Ammon's horn (tissue), 1 donor: ENCODE measurements at regions not wholly inside any gene's neighbourhood (a gene's known extent, or its start where the extent isn't known, plus 50 kb on each side); places are given as distances from the start of the nearest gene placed in this dataset.

ENCODE experiments used
- DNase-seq: peaks from one replicate; pipeline ENCODE4 v3.0.0-alpha.2; 2016; ENCODE audit warnings: low spot score

DNA sequence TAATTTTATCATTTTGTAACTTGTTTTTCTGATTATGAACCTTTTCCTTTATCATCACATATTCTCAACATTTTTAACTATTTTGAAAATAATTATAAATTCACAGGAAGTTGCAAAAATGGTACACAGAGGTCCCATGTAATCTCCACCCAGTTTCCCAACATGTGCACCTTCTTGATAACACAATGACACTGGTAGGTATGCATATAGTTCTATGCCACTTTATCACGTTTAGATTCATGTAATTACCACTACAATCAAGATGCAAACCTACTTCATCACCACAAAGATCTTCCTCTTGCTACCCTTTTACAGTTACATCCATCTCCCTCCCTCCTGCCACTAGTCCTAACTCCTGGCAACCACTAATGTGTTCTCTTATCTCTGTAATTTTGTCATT, 413.9 kb downstream of the SHQ1 start:
- no peak for DNase-seq

DNA sequence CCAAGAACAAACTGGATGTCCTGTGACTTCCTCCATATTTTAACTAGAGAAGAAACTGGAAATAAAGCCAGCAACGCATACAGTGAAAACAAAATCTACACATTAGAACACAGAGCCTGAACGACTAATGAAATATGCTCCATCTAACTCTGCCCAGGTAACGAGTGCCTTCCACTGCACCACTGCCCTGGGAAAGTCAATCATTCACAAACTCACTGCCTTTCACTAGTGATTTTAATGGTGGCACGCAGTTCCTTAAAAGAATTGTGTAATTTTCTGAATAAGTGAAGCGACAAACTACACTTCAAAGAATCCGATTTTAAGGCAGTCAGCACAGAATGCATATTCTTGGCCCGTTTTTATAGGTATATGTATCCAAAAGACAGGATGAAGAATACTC, 416.0 kb downstream of the SHQ1 start:
- no peak for DNase-seq

- DNase-seq: no peak
Measured at GRCh38 chr3:72429589-72430353, 418.5 kb downstream of the SHQ1 start.

GRCh38 chr3:72428803-72429202, 419.4 kb downstream of the SHQ1 start:
- DNase-seq: no peak

DNA sequence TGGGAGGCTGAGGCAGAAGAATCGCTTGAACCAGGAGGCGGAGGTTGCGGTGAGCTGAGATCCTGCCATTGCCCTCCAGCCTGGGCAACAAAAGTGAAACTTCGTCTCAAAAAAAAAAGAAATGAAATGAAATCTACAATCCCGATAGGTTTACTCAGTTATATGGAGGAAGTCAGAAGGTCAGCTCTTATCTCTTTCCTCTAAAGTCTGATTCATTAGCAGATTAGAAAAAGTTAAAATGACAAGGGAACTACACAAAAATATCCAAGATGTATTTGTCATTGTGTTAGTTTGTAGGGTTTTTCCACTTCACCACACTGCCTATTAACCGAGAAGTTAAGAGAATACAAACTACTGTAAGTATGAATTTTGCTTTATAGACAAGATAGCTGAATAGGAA, 420.6 kb downstream of the SHQ1 start:
- no peak for DNase-seq

DNA sequence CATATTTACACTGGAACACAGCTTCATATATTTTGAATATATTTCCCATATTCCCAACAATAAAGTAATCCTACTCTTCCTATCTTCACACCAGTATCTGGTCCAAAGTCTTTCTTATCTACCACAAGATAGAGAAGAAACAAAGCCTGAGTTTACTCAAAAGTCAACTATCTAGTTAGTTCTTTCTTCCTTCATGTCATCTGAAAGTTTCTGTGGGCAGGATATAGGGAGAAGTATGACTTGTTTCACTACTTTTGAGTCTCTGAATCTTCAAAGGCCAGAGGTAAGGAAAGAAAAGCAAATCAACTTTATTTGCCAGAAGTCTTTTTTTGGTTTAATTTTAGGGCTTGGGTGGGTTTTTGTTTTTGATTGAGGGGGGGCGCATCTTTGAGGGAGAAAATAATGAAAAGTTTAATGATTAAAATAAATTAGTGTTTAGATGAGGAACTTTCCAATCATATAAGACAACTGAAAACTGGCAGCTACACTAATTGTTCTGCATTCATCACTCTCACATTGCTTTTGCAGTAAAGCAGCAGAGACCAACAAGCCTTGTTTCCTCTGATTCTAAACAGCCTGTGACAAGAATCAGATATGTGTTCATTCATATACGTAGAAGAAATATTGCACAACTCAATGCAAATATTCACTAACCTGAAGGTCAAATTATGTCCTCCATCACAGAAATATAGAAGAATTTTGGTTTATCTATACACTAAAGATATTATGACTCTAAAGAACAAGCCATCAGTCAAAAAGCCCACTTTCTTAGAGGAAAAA, 421.4 kb downstream of the SHQ1 start:
- DNase-seq: no peak

GRCh38 chr3:72423643-72424042, 424.6 kb downstream of the SHQ1 start:
- DNase-seq: no peak

- DNase-seq: no peak
Measured at GRCh38 chr3:72421786-72422185, 426.5 kb downstream of the SHQ1 start.

GRCh38 chr3:72421126-72421525, 427.1 kb downstream of the SHQ1 start:
- no peak for DNase-seq

DNA sequence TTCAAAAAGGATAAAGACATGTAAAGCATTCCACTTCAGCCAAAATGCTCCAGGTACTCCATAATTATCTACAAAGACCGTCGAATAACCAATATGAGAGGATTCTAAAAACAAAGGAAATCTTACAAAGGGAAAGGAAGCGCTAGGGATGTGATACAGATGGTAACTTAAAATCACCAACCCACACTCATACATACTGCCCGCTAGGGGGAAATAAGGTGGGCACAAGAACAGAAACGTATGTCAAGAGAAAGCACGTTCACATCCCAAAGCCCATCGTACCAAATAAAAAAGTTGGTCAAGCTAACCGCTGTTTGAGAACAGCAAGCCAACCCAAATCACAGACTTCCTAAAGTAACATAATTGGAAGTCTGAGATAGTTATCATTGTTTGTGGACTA, 429.4 kb downstream of the SHQ1 start:
- no peak for DNase-seq

- DNase-seq: no peak
Measured at GRCh38 chr3:72418244-72418643, 430.0 kb downstream of the SHQ1 start.

GRCh38 chr3:72414481-72415016, 433.7 kb downstream of the SHQ1 start:
- DNase-seq: no peak

GRCh38 chr3:72413228-72413627, 435.0 kb downstream of the SHQ1 start:
- peak; percentile 87 for DNase-seq

- no peak for DNase-seq
Measured at GRCh38 chr3:72412340-72412956, 435.8 kb downstream of the SHQ1 start.

GRCh38 chr3:72411843-72412242, 436.4 kb downstream of the SHQ1 start:
- no peak for DNase-seq

DNA sequence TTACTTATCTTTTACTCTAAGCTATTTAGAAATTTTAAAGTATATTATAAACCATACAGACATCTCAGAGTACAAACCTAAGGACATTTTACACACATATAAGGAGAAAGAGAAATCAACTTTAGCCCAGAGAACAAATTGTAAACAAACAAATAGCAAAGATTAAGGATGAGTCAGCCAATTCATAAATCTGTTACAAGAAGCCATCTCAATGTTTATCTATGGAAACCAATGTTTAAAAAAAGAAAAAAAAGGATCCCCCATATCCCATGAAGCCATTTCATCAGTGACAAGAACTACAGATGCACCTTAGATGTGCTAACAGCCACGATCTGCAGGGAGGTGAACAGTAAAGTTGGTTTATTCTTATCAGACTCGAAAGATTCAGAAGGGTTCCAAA, 437.1 kb downstream of the SHQ1 start:
- DNase-seq: no peak

GRCh38 chr3:72408983-72409779, 439.1 kb downstream of the SHQ1 start:
- no peak for DNase-seq

- no peak for DNase-seq
Measured at GRCh38 chr3:72407766-72408165, 440.5 kb downstream of the SHQ1 start.

DNA sequence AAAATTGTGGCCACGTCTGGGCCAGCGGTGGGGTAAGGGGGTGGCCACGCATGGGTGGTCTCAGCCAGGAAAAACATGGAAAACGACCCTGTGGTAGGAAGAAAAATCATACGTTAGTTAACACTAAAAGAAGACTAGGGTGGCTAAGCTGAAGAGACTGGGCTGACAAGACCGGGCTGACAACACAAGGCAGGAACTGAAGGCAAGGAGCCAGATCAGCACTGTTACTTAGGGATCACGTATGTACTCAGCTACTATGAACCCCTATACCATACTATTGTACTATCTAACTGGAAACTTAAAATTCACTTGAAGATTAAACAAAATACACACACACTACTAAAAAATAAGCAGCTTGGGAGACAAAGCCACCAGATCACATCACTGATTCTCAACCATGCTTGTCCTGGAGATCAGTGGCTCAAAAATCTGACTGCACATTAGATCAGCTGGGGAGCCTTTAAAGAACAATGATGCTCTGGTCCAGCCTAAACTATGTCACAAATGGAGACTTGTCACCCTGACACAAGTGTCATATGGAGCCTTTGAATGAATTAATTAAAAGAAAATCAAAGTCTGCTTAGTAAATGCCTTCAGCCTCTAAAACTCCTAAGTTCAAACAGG, 442.2 kb downstream of the SHQ1 start:
- DNase-seq: peak; percentile 51

DNA sequence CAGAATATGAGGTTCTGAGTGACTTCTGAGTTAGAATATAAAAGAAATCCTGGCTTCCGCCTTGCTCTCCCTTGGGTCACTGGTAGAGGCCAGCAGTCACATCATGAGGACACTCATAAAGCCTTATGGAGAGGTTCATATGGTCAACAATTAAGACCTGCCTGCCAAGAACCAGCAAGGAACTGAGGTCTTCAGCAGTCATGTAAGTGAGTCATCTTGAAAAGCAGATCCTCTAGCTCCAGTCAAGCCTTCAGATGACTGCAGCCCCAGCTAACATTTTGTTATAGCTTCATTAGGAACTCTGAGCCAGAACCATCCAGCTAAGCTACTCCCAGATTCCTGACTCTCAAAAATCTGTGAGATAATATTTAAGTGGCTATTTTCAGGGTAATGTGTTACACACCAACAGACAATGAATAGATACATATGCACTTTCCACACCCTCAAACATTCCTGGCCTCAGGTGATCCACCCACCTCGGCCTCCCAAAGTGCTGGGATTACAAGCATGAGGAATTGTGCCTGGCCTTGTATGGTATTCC, 447.2 kb downstream of the SHQ1 start:
- DNase-seq: no peak

- DNase-seq: no peak
Measured at GRCh38 chr3:72398781-72399180, 449.5 kb downstream of the SHQ1 start.
